Stimulated activated CD4-positive, alpha-beta T cell treated with anti-CD3 and anti-CD28 coated beads, Interleukin-1b, Interleukin-23, amount 100 ng/mL, for 4 hours (primary cell): ENCODE measurements at regions not wholly inside any gene's neighbourhood (a gene's known extent, or its start where the extent isn't known, plus 50 kb on each side); places are given as distances from the start of the nearest gene placed in this dataset.

Experiments used
- DNase-seq, 2 donors: peaks; one replicate each; pipeline ENCODE4 v3.0.0-alpha.2; 2020; ENCODE audit warnings: low read depth in 2 of 2

DNA sequence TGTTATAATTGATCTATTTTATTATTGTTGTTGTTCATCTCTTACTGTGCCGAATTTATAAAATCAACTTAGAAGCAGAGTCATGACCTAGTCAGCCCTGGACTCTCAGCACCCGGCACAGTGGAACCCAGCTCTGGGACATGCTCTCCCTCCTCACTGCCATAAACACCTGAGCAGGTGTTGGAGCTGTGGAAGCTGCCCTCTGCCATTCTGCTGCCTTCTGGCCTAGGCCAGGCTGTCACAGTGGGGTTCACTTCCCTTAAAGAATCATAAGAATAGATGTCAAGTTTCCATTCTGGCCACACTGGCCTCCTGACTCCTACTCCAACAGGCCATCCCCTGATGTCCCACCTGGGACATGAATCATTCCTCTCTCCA lies 192.2 kb downstream of the ZFP36L2 start:
- no peak for DNase-seq

DNA sequence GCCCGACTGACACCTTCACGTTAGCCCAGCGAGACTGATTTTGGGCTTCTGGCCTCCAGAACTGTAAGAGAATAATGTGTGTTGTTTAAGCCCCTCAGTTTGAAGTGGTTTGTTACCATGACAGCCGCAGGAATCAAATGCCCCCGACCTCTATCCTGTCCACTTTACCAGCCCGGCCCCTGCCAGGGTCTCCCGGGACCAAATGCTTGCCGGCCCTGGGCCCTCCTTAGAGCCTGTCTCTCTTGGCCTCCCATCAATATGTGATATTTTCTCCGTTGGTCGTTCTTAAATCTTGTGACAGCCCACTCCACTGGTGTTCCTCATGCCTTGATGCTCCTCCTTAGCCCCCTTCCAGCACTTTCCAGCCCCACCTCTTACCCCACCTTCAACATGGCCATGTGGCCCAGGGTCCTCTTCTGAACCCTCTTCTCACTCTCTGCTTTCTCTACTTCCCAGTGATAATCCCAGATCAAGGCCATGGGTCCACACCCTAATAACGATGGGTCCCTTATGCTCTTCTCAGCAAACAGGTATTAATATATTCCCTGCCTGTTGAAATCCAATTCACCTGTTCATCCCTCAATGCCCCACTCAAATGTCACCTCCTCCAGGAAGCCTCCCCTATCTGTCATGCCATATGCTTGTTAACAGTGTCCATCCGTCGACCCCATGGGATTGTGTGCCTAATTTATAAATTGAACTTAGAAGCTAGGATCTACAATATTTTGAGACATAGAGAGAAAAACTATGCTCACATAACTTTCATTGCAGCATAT lies 192.8 kb downstream of the ZFP36L2 start:
- no peak for DNase-seq

DNA sequence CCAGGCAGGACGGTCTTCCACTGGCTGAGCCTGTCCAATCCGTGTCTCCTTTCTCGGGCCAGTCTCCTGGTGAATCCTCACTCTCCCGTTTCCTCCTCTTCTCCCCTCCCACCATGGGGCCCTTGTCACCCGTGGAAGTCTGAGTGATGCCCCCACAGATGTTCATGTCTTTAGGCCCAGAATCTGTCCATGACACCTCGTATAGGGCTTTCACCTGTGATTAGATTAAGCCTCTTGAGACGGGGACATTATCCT lies 193.5 kb downstream of the ZFP36L2 start:
- DNase-seq: no peak

DNA sequence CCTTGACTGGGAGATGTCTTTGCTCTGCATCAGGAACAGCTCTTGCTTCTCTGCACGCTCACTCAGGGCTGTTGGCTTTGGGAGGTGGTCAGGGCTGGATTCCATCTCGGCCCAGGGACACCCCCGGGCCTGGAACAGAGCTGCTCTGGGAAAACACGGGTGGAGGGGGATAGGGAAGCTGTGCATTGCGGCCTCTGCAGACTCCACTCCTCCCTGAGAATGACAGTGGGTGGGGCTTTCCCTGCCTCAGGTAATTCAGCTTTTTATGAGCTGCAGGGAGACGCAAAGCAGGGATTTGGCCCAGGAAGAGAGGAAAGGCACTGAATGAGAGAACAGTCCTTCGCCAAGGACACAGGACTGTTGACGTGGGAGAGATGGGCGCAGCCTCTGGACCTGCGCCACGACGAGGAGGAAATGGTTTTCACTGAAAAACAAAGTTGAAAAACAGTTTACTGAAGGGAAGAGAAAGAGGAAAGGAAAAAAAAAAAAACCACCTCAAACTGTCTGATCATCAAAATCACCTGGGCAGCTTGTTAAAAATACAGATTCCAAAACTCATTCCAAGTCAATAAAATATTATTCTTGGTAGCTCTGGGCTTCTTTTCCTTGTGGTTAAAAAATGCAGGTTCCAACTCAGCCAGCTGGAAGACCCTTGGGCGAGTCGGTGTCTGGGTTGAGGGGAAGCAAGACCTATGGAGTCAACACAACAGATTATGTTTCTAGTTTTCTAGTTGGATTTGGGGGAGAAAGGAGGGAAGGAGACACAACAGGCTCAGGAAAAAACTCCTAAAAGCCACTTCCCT lies 194.0 kb downstream of the ZFP36L2 start:
- no peak for DNase-seq

DNA sequence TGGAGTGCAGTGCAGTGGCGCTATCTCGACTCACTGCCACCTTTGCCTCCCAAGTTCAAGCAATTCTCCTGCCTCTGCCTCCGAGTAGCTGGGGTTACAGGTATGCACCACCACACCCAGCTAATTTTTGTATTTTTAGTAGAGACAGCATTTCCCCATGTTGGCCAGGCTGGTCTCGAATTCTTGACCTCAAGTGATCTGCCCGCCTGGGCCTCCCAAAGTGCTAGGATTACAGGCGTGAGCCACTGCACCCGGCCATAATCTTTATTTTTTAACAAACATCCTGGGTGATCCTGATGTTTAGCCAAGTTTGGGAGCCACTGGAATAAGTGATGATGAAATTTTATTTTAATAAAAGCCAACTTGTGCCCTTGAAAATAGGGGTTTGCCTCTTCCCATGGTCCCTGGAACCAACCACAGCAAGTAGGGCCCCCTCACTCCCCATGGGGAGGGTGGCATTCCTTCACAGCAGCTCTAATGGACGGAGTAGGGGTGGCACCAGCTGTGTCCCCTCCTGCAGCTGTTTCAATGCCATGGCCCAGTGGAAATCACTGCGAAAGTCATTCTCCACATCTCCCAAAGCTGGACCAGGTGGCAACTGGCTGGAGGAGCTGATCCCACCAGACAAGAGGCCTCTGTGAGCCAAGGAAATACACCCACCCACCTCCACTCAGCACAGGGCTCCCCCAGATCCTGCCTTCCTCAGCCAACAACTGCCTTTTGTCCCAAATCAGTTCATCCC lies 194.8 kb downstream of the ZFP36L2 start:
- DNase-seq: no peak

DNA sequence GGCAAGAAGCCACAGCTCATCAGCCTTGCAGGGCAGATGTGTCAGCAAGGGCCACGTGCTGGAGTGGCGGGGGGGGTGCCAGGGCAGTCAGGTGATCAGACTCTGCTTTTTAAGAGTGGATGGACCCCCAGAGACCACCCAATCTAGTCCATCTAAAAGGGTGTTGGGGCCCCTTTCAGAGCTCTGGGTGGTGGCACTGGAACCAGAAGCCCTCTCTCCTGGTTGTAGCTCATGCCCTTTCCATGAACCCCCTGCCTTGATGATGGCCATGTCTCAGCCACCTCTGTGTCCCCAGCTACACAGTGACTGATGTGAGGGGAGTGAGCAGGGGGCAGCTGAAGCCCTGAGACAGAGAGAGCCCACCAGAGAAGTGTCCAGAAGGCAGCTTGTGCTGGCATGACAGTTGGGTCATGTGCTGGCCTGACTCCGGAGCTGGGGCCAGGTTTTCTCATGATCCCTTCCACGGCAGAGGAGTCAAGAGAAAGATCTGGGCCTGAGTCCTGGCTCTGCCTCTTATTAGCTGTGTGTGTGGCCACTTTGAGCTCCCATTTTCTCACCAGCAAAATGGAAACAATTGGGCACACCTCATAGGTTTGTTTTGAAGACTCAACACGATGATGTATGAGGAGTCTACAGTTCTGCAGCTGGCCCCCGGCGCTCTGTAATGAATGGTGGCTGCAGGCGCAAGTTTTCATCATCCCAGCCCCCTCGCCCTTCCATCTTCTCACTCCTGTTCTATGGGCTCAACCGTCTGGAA lies 195.7 kb downstream of the ZFP36L2 start:
- no peak for DNase-seq

DNA sequence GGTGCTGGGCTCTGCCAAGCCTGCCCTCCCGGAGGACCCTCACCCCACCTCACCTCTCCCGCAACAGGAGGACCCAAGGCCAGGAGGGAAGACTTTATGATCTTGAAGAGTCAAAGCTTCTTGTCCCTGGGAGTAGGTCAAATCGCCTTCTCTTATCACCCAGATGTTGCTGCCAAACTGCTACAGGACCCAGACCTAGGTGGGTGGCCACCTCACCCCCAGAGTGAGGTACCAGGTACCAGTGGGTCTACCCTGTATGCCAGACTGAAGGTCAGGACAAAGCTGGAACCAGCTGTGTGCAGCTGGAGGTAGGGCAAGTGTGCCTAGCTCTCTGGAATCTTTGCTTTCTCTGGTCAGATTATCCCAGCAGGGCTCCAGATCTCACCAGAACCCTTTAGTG lies 197.2 kb downstream of the ZFP36L2 start:
- DNase-seq: no peak

DNA sequence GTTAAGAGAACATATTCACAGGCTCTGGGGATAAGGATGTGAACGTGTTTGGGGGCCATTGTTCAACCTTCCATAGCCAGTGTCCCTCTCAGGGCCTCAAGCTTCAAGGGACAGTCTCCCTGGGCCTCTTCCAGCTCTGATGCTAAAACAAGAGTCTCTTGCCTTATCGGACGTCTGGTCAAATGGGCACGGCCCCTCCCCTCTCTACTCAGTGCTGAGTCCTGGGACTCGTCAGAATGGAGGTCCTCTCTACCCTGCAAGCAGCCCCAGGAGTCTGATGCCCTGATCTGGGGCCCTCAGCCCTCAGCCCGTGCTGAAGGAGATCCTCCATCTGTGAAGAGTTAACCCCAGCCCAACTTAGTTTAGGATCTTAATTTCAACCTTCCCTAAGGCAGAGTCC lies 198.2 kb downstream of the ZFP36L2 start:
- DNase-seq: no peak

DNA sequence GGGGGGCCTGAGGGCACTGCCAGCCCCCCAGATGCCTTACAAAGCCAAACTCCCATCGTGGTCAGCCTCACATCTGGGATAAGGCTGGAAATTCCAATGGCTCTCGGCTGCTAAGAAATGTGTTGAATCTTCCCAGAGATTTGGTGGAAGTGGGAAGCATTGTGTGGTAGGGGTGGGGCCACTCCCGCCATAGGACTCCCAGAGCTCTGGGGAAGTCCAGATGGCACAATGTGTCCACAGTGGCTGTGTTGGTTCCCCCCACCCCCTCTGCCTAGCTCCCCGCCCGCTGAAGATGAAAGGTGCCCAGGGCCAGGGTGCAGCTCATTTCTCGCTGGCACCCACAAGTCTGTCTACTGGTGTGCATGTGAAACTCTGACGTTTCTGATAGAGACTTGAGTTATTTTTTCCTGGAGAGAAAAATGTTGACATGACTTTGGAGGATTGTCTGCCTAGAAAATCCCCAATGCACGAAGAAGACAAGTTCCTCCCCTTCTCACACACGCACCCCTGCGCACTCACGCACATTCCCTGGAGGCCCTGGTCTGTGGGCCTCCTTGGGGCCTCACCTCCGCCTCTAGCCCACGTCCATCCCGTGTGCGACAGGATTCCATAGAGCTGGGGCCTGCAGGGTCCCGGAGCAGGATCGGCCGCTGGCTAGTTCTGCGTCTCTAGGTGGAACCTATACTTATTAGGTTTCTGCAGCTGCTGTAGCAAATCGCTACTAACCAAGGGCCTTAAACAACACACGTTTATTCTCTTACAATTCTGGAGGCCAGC lies 199.1 kb downstream of the ZFP36L2 start:
- no peak for DNase-seq

DNA sequence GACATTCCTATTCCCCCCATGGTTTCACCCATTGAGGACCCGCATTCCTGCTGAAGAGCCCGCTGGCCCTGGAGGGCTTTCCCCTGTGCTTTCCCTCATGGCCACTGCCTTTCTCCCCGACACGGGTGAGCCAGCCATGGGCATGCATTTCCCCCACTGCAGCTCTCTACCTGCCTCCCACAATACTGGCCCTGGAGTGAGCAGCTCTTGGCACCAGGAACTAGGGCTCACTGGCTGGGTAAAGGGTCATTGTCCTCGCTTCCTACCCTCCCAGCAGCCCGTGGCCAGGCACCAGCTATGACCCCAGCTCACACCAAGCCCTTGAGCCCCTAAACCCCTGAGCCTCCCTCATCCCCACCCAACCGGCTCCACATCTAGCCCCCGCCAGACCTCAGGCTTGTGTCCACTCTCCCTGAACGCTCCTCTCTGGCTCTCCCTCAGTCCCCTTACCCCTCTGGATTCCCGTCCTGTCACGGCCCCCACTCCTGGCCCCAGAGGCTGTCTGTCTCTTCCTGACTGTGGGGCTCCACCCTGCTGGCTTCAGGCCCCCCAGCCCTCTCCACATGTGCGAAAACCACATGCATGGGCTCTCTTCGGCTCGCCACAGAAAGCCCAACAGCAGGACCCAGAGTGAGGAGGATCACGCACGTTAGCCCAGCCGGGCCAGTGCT lies 199.8 kb downstream of the ZFP36L2 start:
- no peak for DNase-seq

DNA sequence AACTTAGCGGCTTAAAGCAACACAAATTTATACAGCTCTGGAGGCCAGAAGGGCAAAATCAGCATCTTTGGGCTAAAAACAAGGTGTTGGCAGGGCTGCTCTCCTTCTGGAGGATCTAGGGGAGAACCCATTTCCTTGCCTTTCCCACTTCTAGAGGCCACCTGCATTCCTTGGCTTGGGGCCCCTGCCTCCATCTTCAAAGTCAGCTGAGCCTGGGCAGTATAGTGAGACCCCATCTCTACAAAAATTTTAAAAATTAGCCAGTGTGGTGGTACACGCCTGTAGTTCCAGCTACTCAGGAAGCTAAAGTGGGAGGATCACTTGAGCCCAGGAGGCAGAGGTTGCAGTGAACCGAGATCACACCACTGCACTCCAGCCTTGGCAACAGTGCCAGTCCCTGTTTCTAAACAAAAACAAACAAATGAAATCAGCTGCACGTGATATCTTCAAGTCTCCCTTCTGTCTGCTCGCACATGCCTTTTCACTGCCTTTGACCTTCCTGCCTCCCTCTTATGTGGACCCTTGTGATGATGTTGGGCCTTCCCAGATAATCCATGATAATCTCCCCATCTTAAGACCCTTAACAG lies 200.6 kb downstream of the ZFP36L2 start:
- no peak for DNase-seq

DNA sequence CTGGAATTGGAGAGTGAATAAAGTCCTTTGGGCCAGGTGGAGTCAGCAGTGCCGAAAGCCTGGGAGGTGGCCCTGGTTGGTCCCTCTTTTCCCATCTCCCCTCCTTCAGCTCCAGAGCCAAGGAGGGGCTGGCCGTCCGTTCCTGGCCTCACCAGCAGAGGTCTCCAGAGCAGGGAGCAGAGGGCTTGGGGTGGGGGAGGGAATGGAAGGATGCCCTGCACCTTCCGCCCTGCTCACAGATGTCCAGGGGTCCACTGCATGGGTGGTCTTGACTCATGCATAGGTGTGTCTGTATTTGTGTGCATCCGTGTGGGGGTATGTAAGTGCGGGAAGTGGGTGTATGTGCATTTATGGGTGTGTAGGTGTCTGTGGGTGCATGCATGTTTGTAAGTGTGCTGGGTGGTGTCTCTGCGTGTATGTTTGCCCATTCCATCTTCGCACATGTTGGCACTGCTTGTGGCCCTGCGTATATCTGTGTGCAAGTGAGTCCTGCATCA lies 201.8 kb downstream of the ZFP36L2 start:
- DNase-seq: peak; percentile 21 to 24

DNA sequence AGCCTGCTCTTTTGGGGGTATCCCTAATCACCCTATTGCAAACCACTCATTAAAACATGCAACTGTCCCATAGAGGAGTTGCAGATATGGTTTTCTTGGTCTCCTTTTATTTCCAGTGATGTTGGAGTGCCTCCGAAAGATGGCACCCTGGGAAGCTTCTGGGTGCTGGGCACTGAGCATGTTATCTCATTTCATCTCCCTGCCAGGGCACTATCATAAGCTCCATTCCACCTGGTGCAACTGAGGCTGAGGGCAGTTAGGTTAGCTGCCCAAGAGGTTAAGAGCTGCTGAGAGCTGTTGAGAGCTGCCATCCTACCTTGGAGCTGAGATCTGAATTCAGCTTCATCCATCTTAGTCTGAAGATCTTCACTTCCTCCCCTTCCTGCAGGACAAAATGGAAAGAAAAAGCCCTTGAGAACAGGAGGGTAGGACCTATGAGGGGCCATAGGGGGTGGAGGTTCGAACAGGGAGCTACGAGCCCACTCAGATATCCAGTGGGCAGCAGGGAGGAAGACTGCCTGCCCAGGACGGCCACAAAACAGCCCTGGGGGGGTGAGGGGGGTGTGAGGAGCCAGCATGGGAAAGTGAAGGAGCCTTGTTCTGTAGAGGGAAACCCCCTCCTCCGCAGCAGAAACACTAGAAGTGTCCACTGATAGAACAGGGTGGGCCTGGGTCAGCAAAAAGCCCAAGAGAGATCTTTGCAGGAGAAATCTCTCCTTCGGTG lies 202.5 kb downstream of the ZFP36L2 start:
- no peak for DNase-seq

DNA sequence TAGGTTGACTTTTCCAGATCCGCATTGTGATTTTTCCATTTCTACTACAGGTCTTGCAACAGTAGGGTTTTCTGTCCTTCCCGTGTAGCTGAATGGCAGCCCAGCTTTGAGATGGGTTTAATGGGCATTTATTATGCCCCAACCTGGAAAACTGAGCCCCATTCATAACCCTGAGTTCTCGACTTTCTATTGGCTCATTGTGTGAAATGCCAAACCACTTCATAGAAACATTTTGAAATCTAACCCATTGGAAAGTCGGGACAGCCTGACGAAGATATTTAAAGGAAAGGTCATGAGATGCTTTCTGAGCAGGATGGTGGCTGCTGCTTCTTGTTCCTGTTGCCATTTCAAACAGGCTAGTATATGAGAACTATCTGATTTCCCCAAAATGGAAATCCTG lies 203.5 kb downstream of the ZFP36L2 start:
- DNase-seq: no peak

DNA sequence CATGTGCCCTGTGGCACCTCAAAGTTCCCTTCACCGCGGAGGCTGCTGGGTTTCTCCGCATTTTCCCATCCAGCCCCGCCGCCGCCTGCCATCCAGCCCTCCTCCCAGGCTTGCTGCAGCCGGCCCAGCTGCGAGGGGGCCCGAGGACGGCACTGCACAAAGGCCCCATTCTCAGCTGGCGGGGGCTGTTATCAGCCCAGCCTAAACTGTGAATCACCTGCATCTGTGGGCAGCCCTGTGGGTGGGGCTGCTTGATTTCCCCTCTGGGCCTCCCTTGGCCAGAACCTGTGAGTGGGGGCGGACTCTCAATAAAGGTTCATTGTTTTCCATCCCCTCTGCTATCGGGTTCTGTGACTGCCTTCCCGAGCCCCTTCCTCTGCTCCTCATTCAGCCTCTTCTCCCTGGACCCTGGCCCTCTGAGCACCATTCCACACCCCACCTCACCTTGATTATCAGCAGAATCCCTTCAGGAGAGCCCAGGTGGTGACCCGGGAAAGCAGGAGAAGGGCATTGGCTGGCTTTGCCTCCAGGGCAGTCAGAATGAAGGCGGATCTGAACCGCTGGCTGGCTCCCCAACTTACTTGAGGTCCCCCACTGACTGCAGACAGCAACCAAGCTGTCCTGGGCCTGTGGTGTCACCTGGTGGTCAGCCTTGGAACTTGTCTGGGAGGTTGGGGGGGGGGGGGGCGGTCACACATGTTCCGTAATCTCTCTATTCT lies 204.5 kb downstream of the ZFP36L2 start:
- DNase-seq: no peak

DNA sequence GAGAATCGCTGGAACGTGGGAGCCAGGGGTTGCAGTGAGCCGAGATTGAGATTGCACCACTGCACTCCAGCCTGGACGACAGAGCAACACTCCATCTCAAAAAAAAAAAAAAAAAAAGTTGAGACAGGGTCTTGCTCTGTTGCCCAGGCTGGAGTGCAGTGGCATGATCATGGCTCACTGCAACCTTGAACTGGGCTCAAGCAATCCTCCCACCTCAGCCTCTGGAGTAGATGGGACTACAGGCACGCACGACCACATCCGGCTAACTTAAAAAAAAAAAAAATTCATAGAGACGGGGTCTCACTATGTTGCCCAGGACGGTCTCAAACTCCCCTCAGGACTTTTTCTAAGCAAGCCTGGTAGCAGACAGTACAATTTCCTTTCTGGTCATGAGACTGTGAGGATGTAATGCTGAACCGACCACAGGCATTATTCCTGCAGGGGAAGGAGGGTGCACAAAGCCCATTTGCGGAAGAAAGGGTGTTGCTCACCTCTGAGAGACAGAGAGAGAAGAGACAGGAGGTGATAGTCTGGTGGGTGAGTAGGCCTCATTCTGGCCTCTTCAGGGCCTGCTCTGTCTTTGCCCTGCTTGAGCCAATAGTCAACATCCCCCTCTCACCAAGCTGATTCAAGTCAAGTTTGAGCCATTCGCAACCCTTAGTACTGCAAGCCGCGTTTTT lies 205.3 kb downstream of the ZFP36L2 start:
- no peak for DNase-seq

DNA sequence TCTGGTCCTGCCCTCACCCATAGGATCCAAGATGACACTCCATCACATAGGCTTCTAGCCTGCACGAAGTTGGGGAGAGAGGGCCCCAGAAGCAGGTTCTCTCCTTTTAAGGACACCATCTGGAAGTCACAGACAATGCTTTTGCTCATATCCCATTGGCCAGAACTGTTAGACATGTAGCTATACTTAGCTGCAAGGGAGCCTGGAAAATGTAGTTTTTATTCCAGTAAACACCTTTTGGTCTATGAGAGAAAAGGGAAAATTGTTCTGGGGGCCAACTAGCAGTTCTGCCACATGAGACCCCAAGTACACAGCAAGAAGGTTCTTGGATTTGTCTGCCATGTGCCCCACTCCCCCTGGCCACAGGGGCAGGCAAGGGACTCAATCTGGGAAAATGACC lies 206.1 kb downstream of the ZFP36L2 start:
- no peak for DNase-seq

DNA sequence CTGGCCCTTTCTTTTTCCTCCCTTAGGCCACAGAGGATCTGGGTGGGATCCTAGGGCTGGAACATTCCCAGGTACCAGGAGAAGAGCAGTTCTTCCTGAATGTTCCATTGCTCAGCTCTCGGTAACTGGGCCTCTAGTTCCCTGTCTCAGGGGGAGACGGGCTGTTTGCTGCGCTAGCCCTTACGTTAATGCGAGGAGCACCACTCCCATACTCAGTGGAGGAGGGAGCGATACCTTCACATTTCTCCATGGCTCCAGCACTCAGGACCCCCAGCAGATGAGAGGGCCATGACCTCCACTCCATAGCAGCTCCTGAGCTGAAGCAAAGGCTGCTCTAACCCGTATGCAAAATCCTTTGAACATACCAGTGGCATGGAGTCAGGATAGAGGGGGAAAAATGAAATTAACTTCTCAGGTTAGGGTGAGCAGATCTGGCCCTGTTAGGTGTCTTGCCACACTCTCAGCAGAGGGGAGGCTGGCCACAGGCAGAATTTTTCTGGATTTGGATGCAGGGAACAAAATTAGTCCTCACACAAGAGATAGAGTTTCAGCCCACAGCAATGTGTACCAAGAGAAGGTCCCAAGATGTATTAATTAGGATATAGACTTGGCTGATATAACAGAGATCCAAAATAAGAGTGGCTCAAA lies 206.7 kb downstream of the ZFP36L2 start:
- no peak for DNase-seq
